Ishikawa (cell line): ENCODE measurements at regions not wholly inside any gene's neighbourhood (a gene's known extent, or its start where the extent isn't known, plus 50 kb on each side); places are given as distances from the start of the nearest gene placed in this dataset.

Source experiments
- CEBPB ChIP-seq: IDR thresholded peaks from 2 replicates; pipeline ENCODE4 v1.6.1; 2012
- CREB1 ChIP-seq: IDR thresholded peaks from 2 replicates; pipeline ENCODE4 v1.6.1; 2012; ENCODE audit warnings: low read depth
- EGR1 ChIP-seq: IDR thresholded peaks from 2 replicates; pipeline ENCODE4 v1.6.1; 2012
- EP300 ChIP-seq: IDR thresholded peaks from 2 replicates; pipeline ENCODE4 v1.6.1; 2012; ENCODE audit warnings: borderline replicate concordance
- FOXM1 ChIP-seq: IDR thresholded peaks from 2 replicates; pipeline ENCODE4 v1.6.1; 2012; ENCODE audit warnings: low read depth, borderline replicate concordance
- MAX ChIP-seq: IDR thresholded peaks from 2 replicates; pipeline ENCODE4 v1.6.1; 2012
- NFIC ChIP-seq: IDR thresholded peaks from 2 replicates; pipeline ENCODE4 v1.6.1; 2012
- RAD21 ChIP-seq: IDR thresholded peaks from 2 replicates; pipeline ENCODE4 v1.6.1; 2012; ENCODE audit warnings: low read depth
- REST ChIP-seq: IDR thresholded peaks from 2 replicates; pipeline ENCODE4 v1.6.1; 2012; ENCODE audit warnings: low read depth, mild to moderate bottlenecking
- TAF1 ChIP-seq: IDR thresholded peaks from 2 replicates; pipeline ENCODE4 v1.6.1; 2012; ENCODE audit warnings: low read depth, mild to moderate bottlenecking
- TCF12 ChIP-seq: IDR thresholded peaks from 2 replicates; pipeline ENCODE4 v1.6.1; 2012; ENCODE audit warnings: low read depth
- TEAD4 ChIP-seq: IDR thresholded peaks from 2 replicates; pipeline ENCODE4 v1.6.1; 2012
- USF1 ChIP-seq: IDR thresholded peaks from 2 replicates; pipeline ENCODE4 v1.6.1; 2012
- YY1 ChIP-seq: IDR thresholded peaks from 2 replicates; pipeline ENCODE4 v1.6.1; 2012; ENCODE audit warnings: low read depth
- ZBTB7A ChIP-seq: IDR thresholded peaks from 2 replicates; pipeline ENCODE4 v1.6.1; 2012; ENCODE audit warnings: low read depth

- TF ChIP-seq TAF1 (no peak), CREB1 (no peak), USF1 (no peak), REST (no peak), EGR1 (no peak), TEAD4 (no peak)
Observed at GRCh38 chr2:105150231-105150630, 91.3 kb upstream of the GPR45 start.

- TF ChIP-seq YY1: no peak
- TF ChIP-seq FOXM1: no peak
- no peak for TF ChIP-seq USF1
- no peak for TF ChIP-seq MAX
- TF ChIP-seq TAF1: no peak
- TF ChIP-seq TCF12: no peak
- no peak for TF ChIP-seq NFIC
Observed at GRCh38 chr2:105154119-105154818, 87.3 kb upstream of the GPR45 start.

GRCh38 chr2:105156166-105156565 lies 85.4 kb upstream of the GPR45 start:
- no peak for TF ChIP-seq RAD21
- no peak for TF ChIP-seq FOXM1

GRCh38 chr2:105158002-105158401 lies 83.5 kb upstream of the GPR45 start:
- TF ChIP-seq RAD21 (no peak), ZBTB7A (no peak), CEBPB (no peak), TEAD4 (no peak), CREB1 (no peak), REST (no peak), FOXM1 (no peak), EGR1 (no peak), USF1 (no peak), TAF1 (no peak), YY1 (no peak), NFIC (no peak), EP300 (no peak), MAX (no peak), TCF12 (no peak)

GRCh38 chr2:105166688-105167087 lies 74.9 kb upstream of the GPR45 start:
- TF ChIP-seq CREB1 (no peak), RAD21 (no peak), TEAD4 (no peak), TAF1 (no peak), REST (no peak), EGR1 (no peak), YY1 (no peak), EP300 (no peak), TCF12 (no peak), FOXM1 (no peak), CEBPB (no peak), ZBTB7A (no peak), MAX (no peak), USF1 (no peak), NFIC (no peak)
